Heart right ventricle (tissue), 16 donors: ENCODE measurements at regions not wholly inside any gene's neighbourhood (a gene's known extent, or its start where the extent isn't known, plus 50 kb on each side); places are given as distances from the start of the nearest gene placed in this dataset.

ENCODE experiments used
- ATAC-seq, 8 donors: fragments of 200-7000 bp; cut with Tn5 transposase; one replicate each; pipeline ENCODE4 v1.9.1; 2020; ENCODE audit warnings: mild to moderate bottlenecking in 8 of 8, moderate library complexity in 8 of 8, moderate number of reproducible peaks in 1 of 8
- DNase-seq, 2 donors: peaks; one replicate each; pipeline ENCODE4 v3.0.0-alpha.2; 2020
- H3K27ac ChIP-seq, 10 donors: fragments of 200-600 bp; sonication (generic) in 2 of 10; one replicate each; pipeline versions ENCODE4 v1.5.0 to v1.8.0; 2020 to 2022; ENCODE audit warnings: mild to moderate bottlenecking in 3 of 10
- H3K27me3 ChIP-seq, 7 donors: fragments of 200-600 bp; one replicate each; pipeline ENCODE4 v1.8.0; 2021 to 2022; ENCODE audit warnings: mild to moderate bottlenecking in 2 of 7
- H3K36me3 ChIP-seq, 9 donors: fragments of 200-600 bp; sonication (generic) in 1 of 9; one replicate each; pipeline versions ENCODE4 v1.5.0 to v1.8.0; 2020 to 2022; ENCODE audit warnings: mild to moderate bottlenecking in 2 of 9
- H3K4me1 ChIP-seq, 9 donors: fragments of 200-600 bp; sonication (generic) in 1 of 9; one replicate each; pipeline versions ENCODE4 v1.5.0 to v1.8.0; 2020 to 2022; ENCODE audit warnings: mild to moderate bottlenecking in 4 of 9
- H3K4me3 ChIP-seq, 10 donors: fragments of 200-600 bp; sonication (generic) in 2 of 10; one replicate each; pipeline versions ENCODE4 v1.5.0 to v1.8.0; 2020 to 2022; ENCODE audit warnings: mild to moderate bottlenecking in 7 of 10, moderate library complexity in 2 of 10
- H3K9me3 ChIP-seq, 11 donors: fragments of 200-600 bp in 10 of 11; sonication (generic) in 2 of 11; one replicate each; pipeline versions ENCODE4 v1.5.0 to v1.8.0; 2013 to 2022; ENCODE audit warnings: mild to moderate bottlenecking in 2 of 11, control low read depth in 1 of 11, moderate library complexity in 1 of 11
- CTCF ChIP-seq, 9 donors: fragments of 200-600 bp; sonication (generic) in 2 of 9; IDR thresholded peaks; one replicate each; pipeline versions ENCODE4 v1.5.0 to v1.8.0; 2021 to 2022; ENCODE audit warnings: antibody characterized with exemption in 9 of 9, mild to moderate bottlenecking in 5 of 9, moderate library complexity in 1 of 9
- WGBS, 2 donors: extraction: QIAGEN DNeasy Blood & Tissue Kit; methylation state at CpG; one replicate each; pipeline ENCODE4 v1.1.7; 2013; ENCODE audit warnings: inconsistent platforms in 1 of 2; 5-methylcytosine and 5-hydroxymethylcytosine counted together
- intact Hi-C, 10 donors: fragments of 100-400 bp; cut with DNase I; formaldehyde crosslinking; loops; one replicate each; pipeline versions ENCODE4 v1.11.1 to v1.14.2; 2022
- donor health status: Arrhythmogenic right ventricular cardiomyopathy.
- donor health status: ischemic (EF 13 %, LVEDD 7.1; RV severe dilation, severe dysfunction).
- donor health status: healthy with polysubstance abuse.
- donor health status: DM: no; HTN: yes; CAD: no.
- donor health status: DM: no; HTN: no; CAD: no.
- donor health status: ischemic (EF 25% LVEDD 6.9; RV normal size, moderate dysfunction).
- donor health status: ischemic (EF 25% LVEDD 5.7; RV mildly dilated, moderate dysfunction).
- donor health status: healthy.
- donor health status: DM: yes; HTN: yes; CAD: no.
- donor health status: Ischemic cardiomyopathy.
- donor health status: ischemic (EF 35%, LVEDD 5.7; RV mildly dilated, moderate dysfunction).
- donor health status: nonischemic (EF 11% LVEDD 7.7; RV severe dilation, severe dysfunction).
- donor health status: DM: yes; HTN: yes; CAD: no.
- donor health status: PGD.
- donor health status: ischemic (EF 29% LVEDD 5.4; RV normal size, mild dysfunction).
- donor health status: nonischemic (EF 23%, LVEDD 6.1; RV moderate dilation, normal function).

- no peak for TF ChIP-seq CTCF (IDR thresholded peaks at IDR 0.05)
- WGBS, 2 donors: 44 to 57% methylated on average over 24 to 26 of the region's 26 CpGs
- peaks cover 0 to 5% (median 0%) of the 10 kb centered on the region in 7 donors for H3K27me3 ChIP-seq
- DNase-seq (no peak), ATAC-seq (no peak)
- H3K4me3 ChIP-seq: no peak overlapping the region
- intact Hi-C loops: no loop called here
- no peaks in the 10 kb centered on the region for H3K36me3 ChIP-seq
- H3K4me1 ChIP-seq: peaks cover 0 to 46% (median 18%) of the 10 kb centered on the region in 9 donors
- H3K9me3 ChIP-seq: peaks cover 0 to 10% (median 0%) of the 10 kb centered on the region in 11 donors
- H3K27ac ChIP-seq: peak overlapping the region in 1 of 10 donors; percentile 58
Measured at GRCh38 chr2:120935339-120936313, 200.0 kb downstream of the GLI2 start.

- peaks cover 0 to 46% (median 18%) of the 10 kb centered on the region in 9 donors for H3K4me1 ChIP-seq
- no peaks in the 10 kb centered on the region for H3K36me3 ChIP-seq
- no peaks in the 10 kb centered on the region for H3K9me3 ChIP-seq
- 77 to 86% methylated on average over 10 of the region's 10 CpGs for WGBS, 2 donors
- intact Hi-C loops: no loop called here
- ATAC-seq: peak in 1 of 8 donors; percentile 23
- DNase-seq: no peak
- H3K27me3 ChIP-seq: peaks cover 0 to 5% (median 0%) of the 10 kb centered on the region in 7 donors
- no peak for TF ChIP-seq CTCF (IDR thresholded peaks at IDR 0.05)
- no peak overlapping the region for H3K4me3 ChIP-seq
- no peak overlapping the region for H3K27ac ChIP-seq
Measured at GRCh38 chr2:120936476-120937334, 201.0 kb downstream of the GLI2 start.

GRCh38 chr2:120937686-120938044 is 202.0 kb downstream of the GLI2 start:
- no peak for TF ChIP-seq CTCF (IDR thresholded peaks at IDR 0.05)
- peak in 3 of 8 donors; percentile 28 to 48 (median 31) for ATAC-seq
- WGBS, 2 donors: 38 to 46% methylated on average over 6 of the region's 6 CpGs
- no peaks in the 10 kb centered on the region for H3K36me3 ChIP-seq
- no peak overlapping the region for H3K4me3 ChIP-seq
- DNase-seq: no peak
- peaks cover 0 to 46% (median 18%) of the 10 kb centered on the region in 9 donors for H3K4me1 ChIP-seq
- H3K27me3 ChIP-seq: peaks cover 0 to 5% (median 0%) of the 10 kb centered on the region in 7 donors
- H3K27ac ChIP-seq: no peak overlapping the region
- no peaks in the 10 kb centered on the region for H3K9me3 ChIP-seq
- intact Hi-C loops: no loop called here
